H9 (cell line): ENCODE measurements at regions not wholly inside any gene's neighbourhood (a gene's known extent, or its start where the extent isn't known, plus 50 kb on each side); places are given as distances from the start of the nearest gene placed in this dataset.

ENCODE experiments used
- DNase-seq: peaks from one replicate; pipeline ENCODE4 v3.0.0-alpha.2; 2017
- H2AFZ ChIP-seq: one replicate; pipeline ENCODE4 v1.6.1; 2013; ENCODE audit warnings: mild to moderate bottlenecking, low read length, control low read depth, moderate library complexity
- H2AK5ac ChIP-seq: 2 replicates; pipeline ENCODE4 v1.6.1; 2013; ENCODE audit warnings: low read length, control low read depth, mixed read lengths; ENCODE audit not compliant: insufficient read length
- H2BK120ac ChIP-seq: one replicate; pipeline ENCODE4 v1.6.1; 2013; ENCODE audit warnings: low read depth, mild to moderate bottlenecking, low read length, control low read depth, inconsistent platforms; ENCODE audit not compliant: poor library complexity, severe bottlenecking
- H2BK12ac ChIP-seq: 2 replicates; pipeline ENCODE4 v1.6.1; 2013; ENCODE audit warnings: low read length, control low read depth, mixed read lengths, low read depth; ENCODE audit not compliant: insufficient read length
- H2BK15ac ChIP-seq: 2 replicates; pipeline ENCODE4 v1.6.1; 2013; ENCODE audit warnings: low read depth, low read length, control low read depth
- H2BK20ac ChIP-seq: one replicate; pipeline ENCODE4 v1.6.1; 2013; ENCODE audit warnings: low read depth, mild to moderate bottlenecking, low read length, control low read depth, inconsistent platforms; ENCODE audit not compliant: poor library complexity, severe bottlenecking
- H2BK5ac ChIP-seq: 2 replicates; pipeline ENCODE4 v1.6.1; 2013; ENCODE audit warnings: low read length, control low read depth, mixed read lengths; ENCODE audit not compliant: insufficient read length
- H3K14ac ChIP-seq: 2 replicates; pipeline ENCODE4 v1.6.1; 2013; ENCODE audit warnings: low read length, control low read depth; ENCODE audit not compliant: insufficient read depth
- H3K18ac ChIP-seq: 2 replicates; pipeline ENCODE4 v1.6.1; 2013; ENCODE audit warnings: low read depth, mild to moderate bottlenecking, mixed read lengths, low read length, control low read depth; ENCODE audit not compliant: insufficient read length
- H3K23ac ChIP-seq: 2 replicates; pipeline ENCODE4 v1.6.1; 2013; ENCODE audit warnings: low read length, control low read depth, mixed read lengths, low read depth; ENCODE audit not compliant: insufficient read length
- H3K23me2 ChIP-seq: 2 replicates; pipeline ENCODE4 v1.6.1; 2013; ENCODE audit warnings: low read depth, mild to moderate bottlenecking, mixed read lengths, low read length, control low read depth; ENCODE audit not compliant: insufficient read length, poor library complexity, severe bottlenecking
- H3K27ac ChIP-seq: 2 replicates; pipeline ENCODE4 v1.5.1; 2013; ENCODE audit warnings: low read length, control low read depth, mixed read lengths, low read depth; ENCODE audit not compliant: insufficient read length
- H3K27me3 ChIP-seq: 2 replicates; pipeline ENCODE4 v1.6.1; 2013; ENCODE audit warnings: low read length, control low read depth, inconsistent platforms; ENCODE audit not compliant: insufficient read depth
- H3K4ac ChIP-seq: 2 replicates; pipeline ENCODE4 v1.6.1; 2013; ENCODE audit warnings: low read depth, mild to moderate bottlenecking, control low read depth, inconsistent platforms, low read length, moderate library complexity
- H3K4me1 ChIP-seq: 2 replicates; pipeline ENCODE4 v1.6.1; 2013; ENCODE audit warnings: low read length, control low read depth, inconsistent platforms; ENCODE audit not compliant: insufficient read depth
- H3K4me2 ChIP-seq: 2 replicates; pipeline ENCODE4 v1.6.1; 2013; ENCODE audit warnings: low read length, control low read depth, mixed read lengths; ENCODE audit not compliant: insufficient read length, insufficient read depth
- H3K56ac ChIP-seq: 2 replicates; pipeline ENCODE4 v1.6.1; 2013; ENCODE audit warnings: low read depth, mild to moderate bottlenecking, mixed read lengths, low read length, control low read depth; ENCODE audit not compliant: insufficient read length
- H3K79me1 ChIP-seq: 2 replicates; pipeline ENCODE4 v1.6.1; 2013; ENCODE audit warnings: low read depth, mild to moderate bottlenecking, moderate library complexity, low read length, control low read depth, inconsistent platforms; ENCODE audit not compliant: insufficient read depth, poor library complexity, severe bottlenecking
- H3K79me2 ChIP-seq: 2 replicates; pipeline ENCODE4 v1.6.1; 2013; ENCODE audit warnings: low read length, control low read depth, inconsistent platforms; ENCODE audit not compliant: insufficient read depth
- H3K9ac ChIP-seq: 2 replicates; pipeline ENCODE4 v1.6.1; 2013; ENCODE audit warnings: low read length, control low read depth, mixed read lengths; ENCODE audit not compliant: insufficient read length; ENCODE audit errors: extremely low read depth
- H3K9me3 ChIP-seq: one replicate; pipeline ENCODE4 v1.6.1; 2013; ENCODE audit warnings: low read depth, low read length, inconsistent platforms; ENCODE audit not compliant: control insufficient read depth
- H3T11ph ChIP-seq: one replicate; pipeline ENCODE4 v1.6.1; 2013; ENCODE audit warnings: mild to moderate bottlenecking, low read length, control low read depth, inconsistent platforms
- H4K20me1 ChIP-seq: one replicate; pipeline ENCODE4 v1.6.1; 2013; ENCODE audit not compliant: control insufficient read depth, insufficient read length, insufficient read depth
- H4K5ac ChIP-seq: 2 replicates; pipeline ENCODE4 v1.6.1; 2013; ENCODE audit warnings: low read depth, mild to moderate bottlenecking, mixed read lengths, low read length, control low read depth; ENCODE audit not compliant: insufficient read length
- H4K8ac ChIP-seq: replicated peaks from 2 replicates; pipeline ENCODE4 v1.6.1; 2013; ENCODE audit warnings: low read length, control low read depth, mixed read lengths, low read depth; ENCODE audit not compliant: insufficient read length
- H4K91ac ChIP-seq: 2 replicates; pipeline ENCODE4 v1.6.1; 2013; ENCODE audit warnings: low read depth, mild to moderate bottlenecking, moderate library complexity, mixed read lengths, low read length, control low read depth; ENCODE audit not compliant: insufficient read length
- H3K27ac Mint-ChIP-seq, 3 experiments: 2 replicates in 2 of 3; 3 replicates in 1 of 3; pipeline ENCODE4 v1.8.0; 2020 to 2021; ENCODE audit warnings: mixed read lengths in 3 of 3, mild to moderate bottlenecking in 1 of 3, moderate library complexity in 1 of 3
- H3K27me3 Mint-ChIP-seq: 2 replicates; pipeline ENCODE4 v1.8.0; 2021; ENCODE audit warnings: low read depth, mild to moderate bottlenecking, moderate library complexity, mixed read lengths
- H3K36me3 Mint-ChIP-seq, 3 experiments: 2 replicates in 2 of 3; 3 replicates in 1 of 3; pipeline ENCODE4 v1.8.0; 2020 to 2021; ENCODE audit warnings: low read depth in 3 of 3, mixed read lengths in 3 of 3; ENCODE audit not compliant: insufficient read depth in 1 of 3
- H3K4me1 Mint-ChIP-seq, 2 experiments: 2 replicates each; pipeline ENCODE4 v1.8.0; 2020; ENCODE audit warnings: mixed read lengths in 2 of 2
- H3K4me3 Mint-ChIP-seq, 2 experiments: 2 replicates in 1 of 2; 3 replicates in 1 of 2; pipeline ENCODE4 v1.8.0; 2020 to 2021; ENCODE audit warnings: mild to moderate bottlenecking in 2 of 2, mixed read lengths in 2 of 2, moderate library complexity in 1 of 2
- H3K9me3 Mint-ChIP-seq, 2 experiments: 2 replicates in 1 of 2; 3 replicates in 1 of 2; pipeline ENCODE4 v1.8.0; 2020; ENCODE audit warnings: mild to moderate bottlenecking in 2 of 2, mixed read lengths in 2 of 2, moderate library complexity in 1 of 2
- WGBS: extraction: QIAGEN DNeasy Blood & Tissue Kit; methylation state at CpG from one replicate; pipeline ENCODE4 v1.1.7; 2013; ENCODE audit warnings: missing lambda C conversion rate, low lambda C conversion rate, mixed read lengths; ENCODE audit not compliant: insufficient read length; ENCODE audit errors: extremely low coverage; 5-methylcytosine and 5-hydroxymethylcytosine counted together
- TF ChIP-seq, protein P1 (sequence below): fragments of 200-600 bp; sonication (generic); conservative IDR thresholded peaks from 3 replicates; pipeline ENCODE4 v1.8.0; 2021; ENCODE audit warnings: antibody characterized with exemption, mild to moderate bottlenecking

DNA sequence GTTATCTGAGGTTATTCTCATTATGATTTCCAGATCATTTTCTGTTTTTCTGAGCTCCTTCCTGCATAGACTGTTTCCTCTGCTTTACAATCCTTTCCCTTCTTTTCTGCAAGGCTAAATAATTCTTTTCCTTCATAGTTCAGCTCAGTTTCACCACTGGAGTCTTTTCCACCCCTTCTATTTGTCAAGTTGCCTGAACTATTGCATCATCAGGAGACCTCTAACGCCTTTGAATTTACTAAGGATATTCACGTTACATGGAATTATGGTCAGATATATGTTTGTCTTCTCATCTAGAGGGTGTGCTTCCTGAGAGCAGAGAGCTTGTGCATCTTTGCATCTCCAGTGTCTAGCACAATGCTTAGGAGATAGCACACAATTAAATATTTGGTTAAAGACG, 140.4 kb upstream of the CA10 start:
- no peaks in the 10 kb centered on the region for H3K4me1 ChIP-seq
- TF ChIP-seq, protein P1, sequence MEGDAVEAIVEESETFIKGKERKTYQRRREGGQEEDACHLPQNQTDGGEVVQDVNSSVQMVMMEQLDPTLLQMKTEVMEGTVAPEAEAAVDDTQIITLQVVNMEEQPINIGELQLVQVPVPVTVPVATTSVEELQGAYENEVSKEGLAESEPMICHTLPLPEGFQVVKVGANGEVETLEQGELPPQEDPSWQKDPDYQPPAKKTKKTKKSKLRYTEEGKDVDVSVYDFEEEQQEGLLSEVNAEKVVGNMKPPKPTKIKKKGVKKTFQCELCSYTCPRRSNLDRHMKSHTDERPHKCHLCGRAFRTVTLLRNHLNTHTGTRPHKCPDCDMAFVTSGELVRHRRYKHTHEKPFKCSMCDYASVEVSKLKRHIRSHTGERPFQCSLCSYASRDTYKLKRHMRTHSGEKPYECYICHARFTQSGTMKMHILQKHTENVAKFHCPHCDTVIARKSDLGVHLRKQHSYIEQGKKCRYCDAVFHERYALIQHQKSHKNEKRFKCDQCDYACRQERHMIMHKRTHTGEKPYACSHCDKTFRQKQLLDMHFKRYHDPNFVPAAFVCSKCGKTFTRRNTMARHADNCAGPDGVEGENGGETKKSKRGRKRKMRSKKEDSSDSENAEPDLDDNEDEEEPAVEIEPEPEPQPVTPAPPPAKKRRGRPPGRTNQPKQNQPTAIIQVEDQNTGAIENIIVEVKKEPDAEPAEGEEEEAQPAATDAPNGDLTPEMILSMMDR: no peak

More for the DNA sequence above, 140.4 kb upstream of the CA10 start:
- no peaks in the 10 kb centered on the region for H3K27me3 ChIP-seq
- no peaks in the 10 kb centered on the region for H3K79me2 ChIP-seq
- no peaks in the 10 kb centered on the region for H4K20me1 ChIP-seq
- H2AFZ ChIP-seq: no peak overlapping the region
- Mint-ChIP-seq H3K4me3 (no peak overlapping the region), H3K27ac (peak overlapping the region in 1 of 3 experiments; percentile 75; a peak in 1 of 7 replicates), H3K36me3 (no peaks in the 10 kb centered on the region), H3K27me3 (peaks cover 3% of the 10 kb centered on the region; the same call in 1 of the 2 replicates), H3K4me1 (no peaks in the 10 kb centered on the region), H3K9me3 (no peaks in the 10 kb centered on the region)
- H4K5ac ChIP-seq: no peak overlapping the region
- no peak overlapping the region for H4K91ac ChIP-seq
- no peak overlapping the region for H2BK120ac ChIP-seq
- no peak overlapping the region for H3K27ac ChIP-seq
- no peak overlapping the region for H2BK5ac ChIP-seq
- no peak overlapping the region for H3K18ac ChIP-seq
- H2AK5ac ChIP-seq: no peak overlapping the region
- H3K14ac ChIP-seq: no peak overlapping the region
- no peak overlapping the region for H3K56ac ChIP-seq
- H3K79me1 ChIP-seq: no peaks in the 10 kb centered on the region
- no peak overlapping the region for H3K9ac ChIP-seq
- no peak overlapping the region for H2BK12ac ChIP-seq
- no CpG with 5 or more reads among the region's 3 CpGs for WGBS
- H3K4me2 ChIP-seq: no peak overlapping the region
- no peak overlapping the region for H3T11ph ChIP-seq
- H3K4ac ChIP-seq: no peak overlapping the region
- H3K23me2 ChIP-seq: no peaks in the 10 kb centered on the region
- H2BK15ac ChIP-seq: no peak overlapping the region
- DNase-seq: no peak
- H3K23ac ChIP-seq: no peak overlapping the region
- H3K9me3 ChIP-seq: no peaks in the 10 kb centered on the region
- H2BK20ac ChIP-seq: no peak overlapping the region
- H4K8ac ChIP-seq: no peak overlapping the region
